Muscle of back (tissue), 3 donors: ENCODE measurements at regions not wholly inside any gene's neighbourhood (a gene's known extent, or its start where the extent isn't known, plus 50 kb on each side); places are given as distances from the start of the nearest gene placed in this dataset.
"Not testable (repeated sequence)": the region's sequence is repeated elsewhere in the genome, so short reads cannot be mapped to it uniquely, and the experiment has no call there.

Experiments used
- DNase-seq, 3 donors: peaks; one replicate each; pipeline versions ENCODE4 v3.0.0 to v3.0.0-alpha.2; 2013

DNA sequence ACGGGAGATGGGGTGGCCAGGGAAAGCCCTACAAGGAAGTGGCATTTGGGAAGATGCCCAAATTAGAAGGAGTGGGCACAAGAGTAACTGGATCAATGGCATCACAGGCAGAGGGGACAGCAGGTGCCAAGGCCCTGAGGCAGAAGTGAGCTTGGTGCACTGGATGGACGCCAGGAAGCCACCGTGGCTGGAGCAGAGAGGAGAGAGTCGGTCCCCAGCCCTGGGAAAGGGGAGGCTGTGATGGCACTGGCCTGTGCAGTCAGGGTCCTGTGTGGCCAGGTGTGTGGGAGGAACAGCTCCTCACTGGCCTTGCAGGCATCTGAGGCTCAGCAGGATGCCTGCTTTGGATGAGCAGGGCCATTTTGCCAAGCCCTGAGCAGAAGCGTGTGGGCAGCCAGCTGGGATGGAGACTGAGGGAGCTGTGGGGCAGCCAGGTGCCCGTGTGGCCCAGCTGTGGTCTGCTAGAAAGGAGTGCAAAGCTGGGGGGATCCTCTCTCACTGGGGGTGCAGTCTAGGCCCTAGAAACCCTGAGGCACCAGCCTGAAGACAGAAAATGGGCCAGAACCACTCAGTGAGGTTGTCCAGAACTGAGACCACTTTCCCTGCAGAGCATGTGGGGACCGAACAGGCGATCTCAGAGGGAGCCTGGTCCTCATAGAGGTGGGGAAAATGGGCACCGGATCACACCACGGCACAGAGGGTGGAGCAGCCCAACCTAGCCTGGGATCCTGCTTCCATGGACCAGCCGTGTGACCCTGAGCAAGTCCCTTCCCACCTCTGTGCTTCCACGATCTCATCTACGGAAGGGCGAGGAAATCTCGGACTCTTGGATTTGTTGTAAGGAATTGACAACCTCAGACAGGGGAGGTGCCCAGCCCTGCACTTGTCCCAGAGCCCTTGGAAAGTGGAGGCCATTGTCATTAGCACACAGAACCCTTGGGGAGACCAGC lies 78.6 kb upstream of the RTL6 start:
- DNase-seq: no peak

DNA sequence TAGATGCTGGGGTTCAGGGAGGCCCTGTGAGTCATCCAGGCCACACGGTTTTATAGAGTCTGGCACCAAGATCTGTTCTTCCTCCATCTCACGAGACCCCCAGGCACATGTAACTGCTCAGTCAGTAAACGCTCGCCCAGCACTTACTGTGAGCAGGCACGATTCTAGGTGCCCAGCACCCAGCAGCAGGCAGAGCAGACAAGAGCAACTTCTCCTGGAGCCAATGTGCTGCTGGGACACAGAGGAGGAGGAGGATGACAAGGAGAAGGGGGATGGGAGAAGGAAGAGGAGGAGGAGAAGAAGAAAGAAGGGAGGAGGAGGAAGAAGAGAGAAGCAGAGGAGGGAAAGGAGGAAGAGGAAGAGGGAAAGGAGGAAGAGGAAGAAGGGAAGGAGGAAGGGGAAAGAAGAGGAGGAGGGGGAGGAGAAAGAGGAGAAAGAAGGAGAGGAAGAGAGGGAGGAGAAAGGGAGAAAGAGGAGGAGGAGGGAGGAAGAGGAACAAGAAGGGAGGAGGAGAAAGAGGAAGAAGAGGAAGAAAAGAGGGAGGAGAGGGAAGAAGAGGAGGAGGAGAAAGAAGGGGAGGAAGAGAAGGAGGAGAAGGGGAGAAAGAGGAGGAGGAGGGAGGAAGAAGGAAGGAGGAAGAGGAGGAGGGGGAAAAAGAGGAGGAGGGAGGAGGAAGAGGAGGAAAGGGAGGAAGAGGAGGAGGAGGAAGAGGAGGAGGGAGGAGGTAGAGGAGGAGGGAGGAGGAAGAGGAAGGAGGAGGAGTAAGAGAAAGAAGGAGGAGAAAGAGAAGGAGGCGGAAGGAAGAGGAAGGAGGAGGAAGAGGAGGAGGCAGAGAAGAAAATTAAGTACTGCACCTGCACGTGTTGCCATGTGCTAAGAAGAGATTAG lies 77.6 kb upstream of the RTL6 start:
- no peak for DNase-seq

DNA sequence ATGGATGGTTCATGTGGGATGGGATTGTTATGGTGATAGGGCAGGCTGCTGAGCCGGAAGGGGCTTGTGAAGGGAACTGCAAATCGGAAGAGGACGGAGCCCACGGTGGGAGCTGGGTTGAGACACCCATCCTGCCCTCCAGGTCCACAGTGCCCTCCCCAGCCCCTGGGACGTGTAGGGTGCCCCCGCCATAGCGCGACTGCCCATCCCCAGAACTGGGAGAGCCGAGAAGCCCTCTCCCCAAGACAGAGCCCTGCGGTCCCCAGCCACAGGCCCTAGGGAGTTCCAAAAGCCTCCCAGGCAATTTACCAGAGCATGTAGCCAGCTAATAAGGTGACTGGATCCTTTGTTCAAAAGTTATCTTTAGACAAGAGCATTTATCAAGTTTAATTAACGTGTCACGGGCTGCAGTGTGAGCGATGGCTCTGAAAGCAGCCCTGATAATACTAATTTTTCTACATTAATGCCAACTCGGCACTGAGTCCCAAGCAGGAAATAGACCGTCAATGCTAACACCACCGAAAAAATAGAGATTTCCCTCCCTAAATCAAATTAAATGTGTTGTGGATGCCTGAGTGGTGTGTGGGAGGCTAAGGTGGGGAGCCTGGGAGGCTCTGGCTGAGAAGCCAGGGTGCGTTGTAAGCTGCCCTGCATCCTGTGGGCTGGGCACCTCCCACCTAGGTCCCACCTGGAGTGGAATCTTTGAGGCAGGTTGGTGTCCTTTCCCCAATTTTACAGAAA lies 76.8 kb upstream of the RTL6 start:
- no peak for DNase-seq

DNA sequence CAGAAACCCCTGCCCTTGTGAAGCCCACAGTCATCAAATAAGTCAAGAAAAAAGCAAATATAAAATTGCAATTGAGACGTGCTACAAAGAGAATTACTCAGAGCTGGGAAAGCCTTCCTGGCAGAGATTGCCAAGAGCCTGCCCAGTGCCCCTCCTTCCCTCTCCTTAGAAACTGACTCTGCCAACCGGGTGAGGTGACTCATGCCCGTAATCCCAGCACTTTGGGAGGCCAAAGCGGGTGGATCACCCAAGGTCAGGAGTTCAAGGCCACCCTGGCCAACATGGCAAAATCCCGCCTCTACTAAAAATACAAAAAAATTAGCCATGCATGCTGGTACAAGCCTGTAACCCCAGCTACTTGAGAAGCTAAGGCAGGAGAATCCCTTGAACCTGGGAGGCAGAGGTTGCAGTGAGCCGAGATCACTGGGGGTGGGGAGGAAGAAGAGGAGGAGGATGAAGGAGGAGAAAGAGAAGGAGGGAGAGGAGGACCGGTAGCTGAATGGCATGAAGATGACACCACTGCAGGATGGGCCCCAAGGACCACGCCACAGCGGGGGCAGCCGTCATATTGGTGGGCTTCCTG lies 76.1 kb upstream of the RTL6 start:
- DNase-seq: no peak

DNA sequence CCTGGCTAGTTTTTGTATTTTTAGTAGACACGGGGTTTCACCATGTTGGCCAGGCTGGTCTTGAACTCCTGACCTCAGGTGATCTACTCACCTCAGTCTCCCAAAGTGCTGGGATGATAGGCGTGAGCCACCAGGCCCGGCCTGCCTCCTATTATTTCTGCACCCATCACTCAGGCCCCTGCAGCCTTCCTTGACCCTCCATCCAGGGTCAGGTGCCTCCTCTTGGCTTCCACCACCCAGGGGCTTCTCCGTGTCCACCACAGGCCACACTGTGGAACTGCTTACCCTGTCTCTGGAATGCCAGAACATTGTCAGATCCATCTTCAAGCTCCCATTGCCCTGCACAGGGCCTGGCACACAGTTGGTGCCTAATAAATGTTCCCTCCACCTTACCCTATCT lies 75.4 kb upstream of the RTL6 start:
- DNase-seq: no peak

DNA sequence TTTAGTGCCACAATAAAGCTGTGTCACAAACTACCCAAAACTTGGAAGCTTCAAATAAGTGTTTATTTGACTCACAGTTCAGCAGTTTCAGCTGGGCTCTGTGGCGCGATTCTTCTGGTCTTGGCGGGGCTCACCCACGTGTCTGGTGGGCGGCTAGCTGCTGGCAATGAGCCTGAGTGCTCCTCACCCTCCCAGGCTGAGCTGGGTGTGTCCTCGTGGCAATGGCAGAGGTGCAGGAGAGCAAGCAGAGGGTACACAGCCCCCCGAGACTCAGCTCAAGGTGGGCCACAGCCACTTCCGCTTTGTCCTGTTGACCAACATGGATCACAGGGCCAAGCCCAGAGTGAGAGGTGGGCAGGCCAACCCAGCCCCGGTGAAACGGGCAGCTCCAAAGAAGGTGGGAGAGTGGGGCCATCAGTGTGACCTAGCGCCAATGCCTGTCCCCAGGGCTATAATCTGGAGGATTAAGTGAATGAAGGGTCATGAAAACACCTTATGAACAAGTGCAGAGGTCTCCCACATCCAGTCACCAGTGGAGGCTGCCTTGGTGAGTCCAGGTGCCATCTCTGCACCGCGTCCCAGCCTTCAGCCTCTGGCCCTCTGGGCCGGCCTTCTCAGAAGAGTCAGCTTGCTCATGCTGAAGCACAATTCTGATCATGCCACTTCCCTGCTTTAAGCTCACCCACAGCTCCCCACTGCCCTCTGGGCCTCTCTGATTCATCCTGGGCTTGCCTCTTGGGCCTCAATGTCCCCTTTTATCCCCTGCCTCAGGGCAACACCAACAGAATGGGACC lies 74.6 kb upstream of the RTL6 start:
- no peak for DNase-seq

DNA sequence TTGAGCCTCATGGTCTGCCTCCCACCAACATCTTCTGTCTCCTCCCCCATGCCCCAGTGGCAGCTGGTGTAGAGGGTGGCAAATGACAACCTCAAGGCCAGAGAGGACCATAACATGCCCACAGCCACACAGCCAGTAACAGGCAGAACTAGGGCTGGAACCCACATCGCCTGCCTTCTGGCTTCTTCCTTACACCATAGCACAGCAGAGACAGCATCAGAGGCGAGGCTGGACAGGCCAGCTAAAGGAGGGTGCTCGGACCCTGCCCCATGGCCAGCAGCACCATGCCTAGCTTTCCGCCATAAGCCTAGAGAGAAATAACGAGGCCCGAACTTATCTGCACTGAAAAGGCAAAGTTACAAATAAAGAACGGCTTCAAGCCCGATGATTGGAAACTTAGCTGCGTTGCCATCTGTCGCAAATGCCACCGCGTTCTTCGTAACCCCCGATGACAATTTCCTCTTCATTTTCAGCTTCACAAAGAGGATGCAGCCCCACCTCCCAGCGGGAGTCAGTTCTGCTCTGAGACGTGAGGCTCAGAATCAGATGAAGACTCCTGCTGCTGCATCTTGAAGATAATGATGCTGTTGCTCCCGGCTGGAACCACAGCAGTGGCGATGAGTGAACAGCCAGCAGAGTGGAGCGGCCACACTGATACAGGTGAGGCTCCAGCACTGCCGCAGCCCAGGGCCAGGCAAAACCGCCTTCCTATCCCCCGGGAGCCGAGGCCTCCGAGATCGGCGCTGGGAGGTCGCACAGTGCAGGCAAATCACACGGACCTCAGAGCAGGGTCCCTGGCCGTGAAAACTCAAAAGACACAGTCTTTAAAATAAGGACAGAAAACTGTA lies 73.8 kb upstream of the RTL6 start:
- no peak for DNase-seq

DNA sequence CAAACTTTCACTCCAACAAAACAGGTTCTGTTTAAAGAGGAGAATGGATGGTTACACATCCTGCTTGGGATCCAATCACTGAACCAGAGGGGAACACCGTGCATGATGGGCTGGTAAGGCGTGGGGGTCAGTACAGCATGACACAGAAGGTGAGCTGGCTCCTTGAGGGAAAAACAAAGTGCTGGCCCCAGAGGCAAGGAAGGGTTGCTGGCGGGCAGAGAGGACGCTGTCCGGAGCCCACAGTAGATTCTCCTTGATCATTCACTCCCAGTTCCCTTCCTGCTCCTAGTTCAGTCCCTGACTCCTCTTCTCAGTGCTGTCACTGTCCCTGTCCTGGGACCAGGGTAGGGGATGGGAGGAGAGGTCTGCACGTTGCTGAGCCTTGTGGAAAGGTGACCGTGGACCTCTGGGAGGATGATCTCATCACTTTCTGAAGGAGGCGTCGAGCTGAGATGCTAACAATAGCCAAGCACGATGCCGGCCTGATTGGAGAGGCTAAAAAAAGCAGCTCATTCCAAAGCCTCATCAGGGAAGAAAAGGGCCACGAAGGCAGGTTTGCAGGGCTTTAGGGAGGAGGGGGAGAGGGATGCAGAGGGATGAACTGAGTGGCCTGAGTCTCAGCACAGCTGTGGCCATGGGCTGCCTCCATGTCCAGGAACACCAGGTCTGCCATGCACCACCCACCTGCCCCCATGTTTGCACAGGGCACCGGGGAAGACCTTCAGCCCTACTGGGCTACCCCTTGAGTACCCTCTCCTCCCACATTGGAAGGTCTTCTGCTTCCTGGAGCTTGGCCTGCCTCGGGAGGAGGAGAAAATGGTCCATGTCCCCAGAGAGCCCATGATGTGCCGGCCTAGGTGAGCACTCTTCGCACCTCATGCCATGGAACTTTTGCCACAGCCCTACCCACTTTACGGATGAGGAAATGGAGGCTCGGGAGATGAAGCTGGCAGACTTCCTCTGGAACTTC lies 72.7 kb upstream of the RTL6 start:
- DNase-seq: no peak

DNA sequence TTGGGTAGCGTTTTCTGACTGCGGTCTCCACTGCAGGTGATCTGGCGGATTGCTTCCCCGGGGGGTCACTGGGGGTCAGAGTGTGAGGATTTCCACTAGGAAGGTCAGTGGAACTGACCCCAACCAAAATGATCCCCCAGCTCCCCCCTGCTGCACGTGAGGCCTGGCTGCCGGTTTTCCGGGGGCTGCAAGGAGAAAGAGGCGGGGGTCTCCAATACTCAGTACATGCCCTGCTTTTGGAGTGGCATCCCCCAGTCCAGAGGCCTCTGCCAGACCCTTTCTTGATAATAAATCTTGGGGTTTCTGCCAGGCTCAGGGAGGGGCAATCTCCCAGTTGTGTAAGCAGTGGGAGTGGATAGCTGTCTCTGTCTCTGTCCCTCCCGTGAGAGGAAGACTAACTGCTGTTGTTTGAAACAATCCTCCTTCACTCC lies 71.5 kb upstream of the RTL6 start:
- DNase-seq: no peak

DNA sequence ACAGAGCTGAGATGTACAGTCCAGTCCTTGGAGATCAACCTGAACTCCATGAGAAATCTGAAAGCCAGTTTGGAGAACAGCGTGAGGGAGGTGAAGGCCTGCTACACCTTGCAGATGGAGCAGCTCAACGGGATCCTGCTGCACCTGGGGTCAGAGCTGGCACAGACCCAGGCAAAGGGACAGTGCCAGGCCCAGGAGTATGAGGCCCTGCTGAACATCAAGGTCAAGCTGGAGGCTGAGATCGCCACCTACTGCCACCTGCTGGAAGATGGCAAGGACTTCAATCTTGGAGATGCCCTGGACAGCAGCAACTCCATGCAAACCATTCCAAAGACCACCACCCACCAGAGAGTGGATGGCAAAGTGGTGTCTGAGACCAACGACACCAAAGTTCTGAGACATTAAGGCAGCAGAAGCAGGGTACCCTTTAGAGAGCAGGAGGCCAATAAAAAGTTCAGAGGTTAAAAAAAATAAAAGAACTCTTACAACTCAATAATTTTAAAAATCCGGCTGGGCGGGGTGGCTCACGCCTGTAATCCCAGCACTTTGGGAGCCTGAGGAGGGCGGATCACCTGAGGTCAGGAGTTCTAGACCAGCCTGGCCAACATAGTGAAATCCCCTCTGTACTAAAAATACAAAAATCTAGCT lies 69.9 kb upstream of the RTL6 start:
- DNase-seq: no peak

DNA sequence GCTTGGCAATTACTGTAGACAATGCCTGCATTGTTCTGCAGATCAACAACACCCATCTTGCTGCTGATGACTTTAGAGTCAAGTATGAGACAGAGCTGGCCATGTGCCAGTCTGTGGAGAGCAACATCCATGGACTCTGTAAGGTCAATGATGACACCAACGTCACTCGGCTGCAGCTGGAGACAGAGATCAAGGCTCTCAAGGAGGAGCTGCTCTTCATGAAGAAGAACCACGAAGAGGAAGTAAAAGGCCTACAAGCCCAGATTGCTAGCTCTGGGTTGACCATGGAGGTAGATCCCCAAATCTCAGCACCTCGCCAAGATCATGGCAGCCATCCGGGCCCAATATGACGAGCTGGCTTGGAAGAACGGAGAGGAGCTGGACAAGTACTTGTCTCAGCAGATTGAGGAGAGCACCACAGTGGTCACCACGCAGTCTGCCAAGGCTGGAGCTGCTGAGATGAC lies 69.4 kb upstream of the RTL6 start:
- not testable (repeated sequence) for DNase-seq

DNA sequence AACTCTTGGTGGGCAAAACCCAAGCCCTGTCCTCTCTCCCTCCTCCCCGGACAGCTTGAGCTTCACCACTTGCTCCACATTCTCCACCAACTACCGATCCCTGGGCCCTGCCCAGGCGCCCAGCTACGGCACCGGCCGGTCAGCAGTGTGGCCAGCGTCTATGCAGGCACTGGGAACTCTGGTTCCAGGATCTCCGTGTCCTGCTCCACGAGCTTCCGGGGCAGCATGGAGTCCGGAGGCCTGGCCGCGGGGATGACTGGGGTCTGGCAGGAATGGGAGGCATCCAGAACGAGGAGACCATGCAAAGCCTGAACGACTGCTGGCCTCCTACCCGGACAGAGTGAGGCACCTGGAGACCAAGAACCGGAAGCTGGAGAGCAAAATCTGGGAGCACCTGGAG lies 68.9 kb upstream of the RTL6 start:
- DNase-seq: no peak

DNA sequence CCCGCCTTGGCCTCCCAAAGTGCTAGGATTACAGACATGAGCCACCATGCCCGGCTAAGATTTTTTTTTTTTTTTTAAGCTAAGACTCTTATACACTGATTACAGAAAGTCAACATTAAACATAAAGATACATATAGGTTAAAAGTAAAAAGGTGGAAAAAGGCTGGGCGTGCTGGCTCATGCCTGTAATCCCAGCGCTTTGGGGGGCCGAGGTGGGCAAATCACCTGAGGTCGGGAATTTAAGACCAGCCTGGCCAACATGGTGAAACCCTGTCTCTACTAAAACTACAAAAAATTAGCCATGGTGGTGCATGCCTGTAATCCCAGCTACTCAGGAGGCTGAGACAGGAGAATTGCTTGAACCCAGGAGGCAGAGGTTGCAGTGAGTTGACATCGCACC lies 64.6 kb upstream of the RTL6 start:
- not testable (repeated sequence) for DNase-seq

DNA sequence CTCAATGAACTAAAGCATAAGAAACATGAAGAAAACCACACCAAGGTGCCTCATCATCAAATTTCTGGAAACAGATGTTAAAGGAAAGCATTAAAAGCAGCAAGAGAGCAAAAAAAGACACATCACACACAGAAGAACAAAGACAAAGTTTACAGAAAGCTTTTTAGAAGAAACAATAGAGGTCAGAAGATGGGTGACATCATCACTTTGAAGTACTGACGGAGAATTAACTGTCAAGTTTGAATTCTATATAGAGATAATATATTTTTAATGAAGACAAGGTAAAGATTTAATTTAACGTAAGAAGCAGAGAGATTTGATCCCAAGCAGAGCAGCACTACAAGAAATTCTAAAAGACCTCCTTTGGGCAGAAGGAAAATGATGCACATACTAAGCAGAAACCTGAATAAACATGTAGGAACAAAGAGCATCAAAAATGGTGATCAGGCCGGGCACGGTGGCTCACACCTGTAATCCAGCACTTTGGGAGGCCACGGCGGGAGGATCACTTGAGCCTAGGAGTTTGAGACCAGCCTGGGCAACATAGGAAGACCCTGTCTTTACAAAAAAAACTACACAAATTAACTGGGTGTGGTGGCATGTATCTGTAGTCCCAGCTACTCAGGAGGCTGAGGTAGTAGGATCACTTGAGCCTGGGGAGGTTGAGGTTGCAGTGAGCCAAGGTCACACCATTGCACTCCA lies 63.3 kb upstream of the RTL6 start:
- no peak for DNase-seq

DNA sequence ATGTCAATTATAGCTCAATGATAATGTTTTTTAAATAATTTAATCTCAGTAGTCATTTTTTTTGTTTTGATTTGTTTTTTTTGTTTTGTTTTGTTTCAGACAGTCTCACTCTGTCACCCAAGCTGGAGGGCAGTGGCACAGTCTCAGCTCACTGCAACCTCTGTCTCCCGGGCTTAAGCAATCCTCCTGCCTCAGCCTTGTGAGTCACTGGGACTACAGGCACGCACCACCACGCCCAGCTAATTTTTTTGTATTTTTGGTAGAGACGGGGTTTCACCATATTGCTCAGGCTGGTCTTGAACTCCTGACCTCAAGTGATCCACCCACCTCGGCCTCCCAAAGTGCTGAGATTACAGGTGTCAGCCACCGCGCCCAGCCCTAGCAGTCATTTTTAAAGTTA lies 60.6 kb upstream of the RTL6 start:
- not testable (repeated sequence) for DNase-seq

DNA sequence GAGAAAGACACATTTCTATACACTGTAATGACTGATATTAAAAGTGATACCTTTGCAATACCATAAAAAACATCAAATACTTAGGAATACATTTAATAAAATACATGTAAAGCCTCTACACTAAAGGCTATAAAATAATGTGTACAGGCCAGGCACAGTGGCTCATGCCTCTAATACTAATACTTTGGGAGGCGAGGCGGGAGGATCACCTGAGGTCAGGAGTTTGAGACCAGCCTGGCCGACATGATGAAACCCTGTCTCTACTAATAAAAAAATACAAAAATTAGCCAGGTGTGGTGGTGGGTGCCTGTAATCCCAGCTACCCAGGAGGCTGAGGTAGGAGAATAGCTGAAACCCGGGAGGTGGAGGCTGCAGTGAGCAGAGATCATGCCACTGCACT lies 59.8 kb upstream of the RTL6 start:
- DNase-seq: not testable (repeated sequence)

DNA sequence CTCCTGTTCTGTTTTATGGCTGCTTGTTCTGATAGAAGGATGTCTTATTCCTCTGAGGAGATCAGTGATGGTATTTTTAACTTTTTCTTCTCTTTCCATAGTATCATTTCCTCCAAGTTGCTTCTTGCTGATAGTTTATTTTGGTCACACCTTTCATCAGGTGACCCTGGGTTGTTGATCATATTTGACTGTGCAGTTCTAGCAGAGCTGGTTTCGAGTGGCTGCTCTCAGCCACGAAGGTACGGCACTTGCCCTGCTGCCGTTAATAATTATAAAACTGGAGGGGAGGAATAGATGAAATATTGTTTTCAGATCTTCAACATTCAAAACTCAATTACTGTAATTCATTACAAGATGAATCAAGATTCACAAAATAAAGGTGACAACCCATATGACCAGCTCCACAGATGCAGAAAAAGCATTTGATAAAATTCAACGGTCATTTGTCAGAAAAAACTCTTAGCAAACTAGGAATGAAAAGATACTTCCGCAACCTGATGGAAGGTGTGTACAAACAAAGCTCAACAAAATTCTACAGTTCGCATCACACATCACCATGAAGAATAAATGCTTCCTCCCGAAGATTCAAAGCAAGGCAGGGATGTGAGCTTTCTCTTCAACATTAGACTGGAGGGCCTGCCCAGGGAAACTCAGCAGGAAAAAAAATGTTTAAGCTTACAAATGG lies 59.2 kb upstream of the RTL6 start:
- no peak for DNase-seq
